C1 segment of cervical spinal cord (tissue), 14 donors: ENCODE measurements at regions not wholly inside any gene's neighbourhood (a gene's known extent, or its start where the extent isn't known, plus 50 kb on each side); places are given as distances from the start of the nearest gene placed in this dataset.

Experiments used
- DNase-seq, 14 donors: peaks; one replicate each; lab custom pipeline; 2025; lab: John Stamatoyannopoulos, UW

DNA sequence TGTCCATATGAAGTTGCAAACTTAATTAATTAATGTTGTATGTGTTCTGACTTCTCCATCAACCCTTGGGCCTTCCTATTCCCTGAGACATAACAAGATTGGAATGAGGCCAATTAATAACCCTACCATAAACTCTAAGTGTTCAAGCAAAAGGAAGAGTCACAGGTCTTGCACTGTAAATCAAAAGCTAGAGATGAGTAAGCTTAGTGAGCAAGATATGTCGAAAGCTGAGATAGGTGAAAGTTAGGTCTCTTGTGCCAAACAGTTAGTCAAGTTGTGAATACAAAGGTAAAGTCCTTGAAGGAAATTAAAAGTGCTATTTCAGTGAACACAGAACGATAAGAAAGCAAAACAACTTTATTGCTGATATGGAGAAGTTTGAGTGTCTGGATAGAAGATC, 58.2 kb upstream of the GPRIN3 start:
- no peak for DNase-seq

DNA sequence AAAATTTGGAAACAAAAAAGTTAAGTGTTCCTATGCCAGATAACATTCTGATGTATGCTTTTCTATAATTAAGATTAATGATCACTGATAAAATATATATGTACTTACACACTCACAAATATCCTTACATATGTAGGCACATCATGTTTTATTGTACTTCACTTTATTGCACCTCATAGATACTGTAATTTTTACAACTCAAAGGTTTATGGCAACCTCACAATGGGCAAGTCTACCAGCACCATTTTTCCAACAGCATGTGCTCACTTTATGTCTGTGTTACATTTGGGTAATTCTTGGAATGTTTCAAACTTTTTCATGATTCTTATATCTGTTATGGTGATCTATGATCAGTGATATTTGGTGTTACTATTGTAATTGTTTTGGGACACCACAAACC, 57.8 kb upstream of the GPRIN3 start:
- no peak for DNase-seq

DNA sequence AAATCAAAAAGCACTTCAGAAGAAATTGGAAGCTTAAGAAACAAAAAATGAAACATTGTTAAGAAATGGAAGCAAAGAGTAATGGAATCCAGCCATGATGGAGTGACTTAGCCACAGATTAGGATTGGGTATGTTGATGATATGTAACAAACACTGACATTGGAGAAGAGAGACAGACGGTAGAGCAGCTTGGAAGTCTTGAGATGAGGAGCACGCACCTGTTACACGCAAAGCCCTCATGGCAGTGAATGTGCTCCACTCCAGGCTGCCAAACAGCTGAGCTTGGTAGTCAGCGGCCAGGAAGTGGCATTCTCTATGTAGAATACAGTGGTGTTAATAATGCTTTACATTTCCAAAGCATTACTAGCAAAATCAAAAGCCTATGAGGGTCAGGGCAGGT, 56.9 kb upstream of the GPRIN3 start:
- peak in 1 of 14 donors; percentile 2 for DNase-seq

DNA sequence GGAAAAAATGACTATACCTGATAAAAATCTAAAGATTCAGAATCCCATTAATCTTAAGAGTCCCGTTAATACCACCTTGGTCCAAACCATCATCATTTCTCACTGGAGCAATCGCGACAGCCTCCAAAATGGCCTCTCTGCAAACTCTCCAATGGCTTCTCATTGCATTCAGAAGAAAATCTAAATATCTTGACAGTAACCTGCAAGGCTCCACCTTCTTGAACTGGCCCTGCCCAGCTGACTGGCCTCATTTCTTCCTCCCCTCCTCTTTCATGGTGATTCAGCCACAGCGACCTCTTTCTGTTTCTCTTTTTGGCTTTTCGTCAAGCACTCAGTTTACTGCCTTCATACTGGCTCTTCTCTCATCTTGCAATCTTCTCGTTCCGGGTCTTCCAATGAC, 56.2 kb upstream of the GPRIN3 start:
- no peak for DNase-seq

DNA sequence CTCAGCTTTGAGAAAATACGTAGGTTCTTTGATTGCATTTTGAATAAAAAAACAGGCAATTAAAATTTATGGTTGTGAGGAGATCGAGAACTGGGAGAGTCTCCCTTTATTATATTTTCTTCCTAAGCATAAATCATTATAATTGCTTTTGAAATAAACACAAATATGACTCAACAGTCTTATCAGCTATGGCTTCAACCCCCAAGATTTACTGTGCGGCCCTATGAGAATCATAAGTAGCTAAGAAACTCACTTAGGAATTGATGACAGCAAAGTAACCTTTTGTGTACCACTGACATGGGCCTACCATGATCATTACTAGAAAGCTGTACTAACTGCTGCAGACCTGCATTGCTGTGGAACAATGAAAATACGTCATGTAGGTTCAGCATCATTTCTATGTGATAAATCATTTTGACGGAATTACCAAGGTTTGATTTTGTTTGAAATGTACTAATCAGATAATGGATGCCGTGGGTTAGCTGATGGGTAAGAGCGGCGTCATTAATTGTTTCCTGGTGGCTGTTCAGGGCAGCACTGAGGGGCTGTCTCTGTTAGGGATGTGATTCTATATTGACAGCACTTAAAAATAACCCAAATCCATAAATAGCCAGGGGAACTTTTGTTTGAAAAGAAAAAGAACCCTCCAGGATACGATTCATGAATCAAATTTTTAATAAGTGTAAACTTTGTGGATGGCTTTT, 51.5 kb upstream of the GPRIN3 start:
- no peak for DNase-seq

DNA sequence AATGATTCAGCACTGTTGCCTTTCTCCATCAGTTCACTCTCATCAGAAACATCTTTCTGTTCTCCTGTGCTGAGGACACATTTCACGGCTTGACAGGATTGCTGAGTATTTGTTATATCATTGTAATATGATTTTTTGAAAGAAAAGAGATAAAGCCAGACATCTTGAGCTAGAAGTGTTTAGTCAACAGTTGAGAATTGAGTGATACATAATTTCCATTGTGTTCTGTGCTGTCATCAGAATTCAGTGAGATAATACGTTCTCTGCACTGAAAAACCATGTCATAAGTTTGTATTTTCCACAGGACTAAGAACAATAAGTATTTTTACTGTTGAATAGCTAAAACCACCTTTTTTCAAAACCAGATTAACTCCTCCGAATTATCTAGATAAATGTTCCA, 50.2 kb upstream of the GPRIN3 start:
- DNase-seq: no peak
